HG03097 (cell line): ENCODE measurements at regions not wholly inside any gene's neighbourhood (a gene's known extent, or its start where the extent isn't known, plus 50 kb on each side); places are given as distances from the start of the nearest gene placed in this dataset.

Experiments
- ATAC-seq: cut with Tn5 transposase; IDR thresholded peaks from one replicate; pipeline ENCODE4 v1.9.1; 2021; ENCODE audit not compliant: unreplicated experiment, low FRiP score

DNA sequence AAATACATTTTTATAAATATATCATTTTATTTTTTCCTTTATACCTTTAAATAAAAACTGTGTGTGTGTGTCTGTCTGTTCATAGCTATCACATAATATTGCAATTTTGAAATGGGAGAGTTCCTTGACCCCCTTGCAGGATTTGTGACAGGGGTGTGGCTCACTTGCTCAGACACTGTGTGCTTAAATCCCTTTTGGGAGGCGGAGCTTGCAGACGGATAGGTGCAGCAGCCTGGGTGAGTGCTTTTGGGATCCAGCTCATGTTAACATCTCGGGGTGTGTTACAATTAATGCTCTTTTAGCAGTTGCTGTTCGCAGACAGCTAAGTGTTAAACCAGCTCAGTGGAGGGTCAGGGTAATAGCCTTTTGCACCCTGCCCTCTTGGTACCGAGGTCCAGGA is 459.8 kb downstream of the IPMK start:
- ATAC-seq, result no peak

DNA sequence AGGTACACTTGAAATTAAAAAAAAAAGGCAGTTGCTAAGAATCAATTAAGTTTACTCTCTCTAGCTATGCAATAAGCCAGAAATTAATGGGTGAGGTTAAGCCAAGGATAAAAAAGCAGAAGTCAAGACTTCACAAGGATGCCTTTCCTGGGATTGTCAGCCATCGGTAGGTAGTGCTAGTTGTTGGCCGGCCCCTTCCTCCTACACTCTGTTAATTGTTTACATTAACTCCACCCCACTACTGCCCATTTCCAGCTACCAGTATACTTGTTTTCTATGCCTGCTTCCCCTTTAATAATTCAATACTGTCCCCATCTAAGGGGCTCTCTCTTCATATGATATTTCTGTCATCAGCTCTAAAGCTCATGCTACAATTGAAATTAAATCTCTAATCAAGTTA is 461.0 kb downstream of the IPMK start:
- ATAC-seq, result no peak

DNA sequence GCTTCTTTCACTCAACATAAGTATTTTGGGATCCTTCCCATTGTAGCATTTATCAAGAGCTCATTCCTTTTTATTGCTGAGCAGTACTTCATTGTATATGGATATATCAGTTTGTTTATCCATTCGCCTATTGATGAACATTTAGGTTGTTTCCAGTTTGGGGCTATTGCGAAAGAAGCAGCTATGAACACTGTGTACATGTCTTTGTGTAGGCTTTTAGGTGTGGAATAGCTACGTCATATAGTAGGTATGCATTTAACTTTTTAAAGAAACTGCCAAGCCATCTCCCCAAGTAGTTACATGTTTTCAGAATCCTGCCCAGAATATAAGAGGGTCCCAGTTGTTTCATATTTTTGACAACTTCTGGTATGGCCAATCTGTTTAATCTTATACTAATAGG is 468.1 kb downstream of the IPMK start:
- no peak for ATAC-seq

DNA sequence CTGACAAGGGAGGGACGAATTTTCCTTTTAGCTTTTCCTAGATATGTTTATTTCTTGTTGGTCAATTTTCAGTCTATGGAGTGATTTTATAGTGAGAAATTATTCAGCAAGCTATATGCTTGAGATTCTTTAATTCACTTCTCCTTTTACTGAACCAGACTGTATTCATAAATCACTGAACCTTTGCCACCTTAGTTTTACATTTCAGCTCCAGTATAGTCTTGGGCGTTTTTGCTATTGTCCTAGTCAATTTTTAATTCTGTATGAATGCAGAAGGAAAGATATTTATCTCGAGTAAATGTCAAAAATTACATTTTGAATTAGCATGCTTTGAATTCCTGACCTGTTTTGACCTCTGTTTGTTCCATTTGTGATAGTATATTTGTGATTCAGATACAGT is 468.9 kb downstream of the IPMK start:
- no peak for ATAC-seq

GRCh38 chr10:57791546-57791945 is 476.1 kb downstream of the IPMK start:
- no peak for ATAC-seq

DNA sequence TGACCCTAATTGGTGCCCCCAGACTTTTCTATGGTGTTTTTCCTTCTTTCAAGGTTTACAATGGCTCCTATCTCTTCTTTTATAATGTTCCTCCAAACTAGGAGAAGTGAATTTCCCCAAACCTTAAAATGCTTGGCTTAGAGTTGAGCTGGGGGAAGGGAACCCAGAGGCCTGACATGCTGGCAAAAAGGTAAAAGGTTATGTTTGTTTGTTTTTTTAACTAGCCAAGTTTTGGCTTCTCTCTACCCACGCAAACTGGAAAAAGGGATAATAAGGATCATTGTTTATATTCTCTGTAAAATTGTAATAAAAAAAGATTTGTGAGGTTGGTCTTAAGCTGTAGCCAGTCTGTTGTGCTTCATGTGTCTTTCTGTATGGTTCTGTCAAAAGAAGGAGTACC is 477.0 kb downstream of the IPMK start:
- ATAC-seq, result no peak

DNA sequence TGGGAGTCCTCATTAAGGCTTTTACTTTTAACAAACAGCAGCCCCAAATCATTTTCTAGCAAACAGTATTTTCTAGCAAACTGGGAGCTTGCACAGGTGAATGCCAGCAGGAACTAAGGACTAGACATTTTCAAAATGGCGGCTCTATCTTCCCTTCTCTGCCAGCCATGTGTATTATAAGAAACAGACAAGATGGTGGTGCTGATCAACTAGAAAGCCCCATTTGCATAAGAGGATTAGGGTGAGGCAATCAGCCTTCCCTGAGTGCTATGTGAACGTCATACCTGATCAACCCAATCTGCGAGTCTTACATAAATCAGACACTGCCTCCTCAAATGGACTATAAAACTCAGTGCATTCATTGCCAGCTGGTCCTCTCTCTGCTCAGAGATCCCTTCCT is 479.6 kb downstream of the IPMK start:
- ATAC-seq, result no peak

- no peak for ATAC-seq
These were observed 480.6 kb downstream of the IPMK start for GRCh38 chr10:57786850-57787750.

DNA sequence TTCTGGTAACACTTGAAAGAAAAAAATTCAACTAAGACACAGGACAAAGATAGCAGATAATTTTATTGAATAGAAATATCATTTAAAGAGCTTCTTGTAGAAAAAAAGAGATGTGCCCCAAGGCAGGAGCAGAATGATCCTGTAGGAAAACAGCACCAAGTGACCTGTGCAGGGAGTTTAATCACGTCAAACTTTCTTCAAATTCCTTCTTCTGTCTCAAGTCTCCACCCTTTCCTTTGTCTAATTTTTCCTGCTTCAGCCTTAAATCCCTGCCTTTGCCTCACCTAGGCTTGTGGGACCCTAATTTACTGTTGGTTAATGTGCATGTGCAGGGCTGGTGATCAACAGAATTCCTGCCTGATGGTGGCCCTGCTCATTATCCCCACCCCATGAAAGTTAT is 481.4 kb downstream of the IPMK start:
- ATAC-seq, result no peak

GRCh38 chr10:57785546-57785945 is 482.1 kb downstream of the IPMK start:
- no peak for ATAC-seq

- no peak for ATAC-seq
These were observed 482.6 kb downstream of the IPMK start for GRCh38 chr10:57785068-57785467.

- ATAC-seq, result no peak
These were observed 490.8 kb downstream of the IPMK start for GRCh38 chr10:57776688-57777432.

DNA sequence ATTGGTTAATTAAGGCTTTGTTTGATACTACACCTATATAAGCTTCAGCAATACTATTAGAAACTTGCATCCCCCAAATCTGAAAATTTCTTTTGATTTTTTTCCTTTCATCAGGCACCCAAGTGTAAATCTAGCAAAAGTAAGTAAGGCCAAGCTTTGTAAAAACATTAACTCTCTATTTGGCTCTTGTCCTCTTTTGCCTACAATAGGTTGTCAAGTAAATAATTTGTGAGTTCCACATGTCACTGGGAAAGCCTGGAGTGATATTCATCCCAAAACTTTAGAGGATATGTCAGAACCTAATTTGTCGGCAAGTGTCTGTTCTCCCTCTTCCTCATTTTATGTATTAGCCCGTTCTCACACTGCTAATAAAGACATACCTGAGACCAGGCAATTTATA is 492.4 kb downstream of the IPMK start:
- ATAC-seq, result no peak

DNA sequence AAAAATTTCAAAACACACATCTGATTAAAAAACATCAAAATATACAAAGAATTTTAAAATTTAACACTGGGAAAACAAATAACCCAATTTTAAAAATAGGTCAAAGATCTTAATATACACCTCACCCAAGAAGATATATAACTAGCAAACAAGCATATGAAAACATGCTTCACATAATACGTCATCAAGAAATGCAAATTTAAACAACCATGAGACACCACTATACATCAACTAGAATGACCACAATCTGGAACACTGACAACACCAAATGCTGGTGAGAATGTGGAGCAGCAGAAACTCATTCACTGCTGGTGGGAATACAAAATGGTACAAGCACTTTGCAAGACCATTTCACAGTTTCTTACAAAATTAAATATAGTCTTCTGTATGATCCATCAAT is 498.4 kb downstream of the IPMK start:
- no peak for ATAC-seq

DNA sequence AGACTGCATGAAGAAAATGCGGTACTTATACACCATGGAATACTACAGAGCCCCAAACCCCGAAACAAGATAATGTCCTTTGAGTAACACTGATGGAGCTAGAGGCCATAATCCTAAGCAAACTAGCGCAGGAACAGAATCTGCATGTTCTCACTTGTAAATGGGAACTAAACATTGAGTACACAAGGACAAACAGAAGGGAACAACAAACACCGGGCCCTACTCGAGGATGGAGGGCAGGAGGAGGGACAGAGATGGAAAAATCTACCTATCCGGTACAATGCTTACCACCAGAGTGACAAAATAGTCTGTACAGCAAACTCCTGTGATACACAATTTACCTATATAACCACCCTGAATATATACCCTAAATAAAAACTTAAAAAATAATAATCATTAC is 507.9 kb downstream of the IPMK start:
- no peak for ATAC-seq

GRCh38 chr10:57754803-57755202 is 512.9 kb downstream of the IPMK start:
- ATAC-seq, result no peak

DNA sequence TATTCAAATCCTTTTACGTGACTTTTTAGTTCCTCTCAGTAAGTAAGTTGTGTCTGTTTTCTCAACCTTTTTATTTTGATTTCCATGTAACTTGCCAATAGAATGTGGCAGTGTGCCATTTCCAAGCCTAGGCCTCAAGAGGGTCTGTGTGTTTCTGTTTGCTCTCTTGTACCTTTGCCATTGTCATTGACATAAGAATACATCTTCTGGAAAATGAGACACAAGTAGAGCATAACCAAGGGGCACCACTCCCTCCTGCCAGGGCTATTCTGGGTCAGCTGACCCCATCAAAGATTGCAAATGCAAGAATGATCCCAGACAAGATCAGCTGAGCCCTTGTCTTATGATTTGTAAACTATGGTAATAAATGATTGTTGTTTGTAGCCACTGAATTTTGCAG is 524.0 kb downstream of the IPMK start:
- ATAC-seq, result no peak

- no peak for ATAC-seq
These were observed 525.9 kb downstream of the IPMK start for GRCh38 chr10:57741751-57742150.

GRCh38 chr10:57723305-57723704 is 544.4 kb downstream of the IPMK start:
- ATAC-seq, result no peak

- no peak for ATAC-seq
These were observed 550.8 kb downstream of the IPMK start for GRCh38 chr10:57716884-57717283.

- no peak for ATAC-seq
These were observed 552.5 kb downstream of the IPMK start for GRCh38 chr10:57715233-57715632.

- no peak for ATAC-seq
These were observed 560.4 kb downstream of the IPMK start for GRCh38 chr10:57707300-57707658.
